ENCODE measurements at regions not wholly inside any gene's neighbourhood (a gene's known extent, or its start where the extent isn't known, plus 50 kb on each side); places are given as distances from the start of the nearest gene placed in this dataset.
"Not testable (repeated sequence)": the region's sequence is repeated elsewhere in the genome, so short reads cannot be mapped to it uniquely, and the experiment has no call there.

GRCh38 chr10:118868589-118868988 is 113.8 kb upstream of the CACUL1 start:
- in situ Hi-C loops (cut with HindIII; ENCODE audit: low sequenced_read_pairs) = no loop called here

- in situ Hi-C loops (cut with HindIII; ENCODE audit: low sequenced_read_pairs) = loop anchor here (5.0 kb wide), 1 partner anchor 107 kb away; no protein-coding TSS in a partner anchor
Observed at GRCh38 chr10:118870467-118871243, 115.9 kb upstream of the CACUL1 start.

- in situ Hi-C loops (cut with HindIII; ENCODE audit: low sequenced_read_pairs) = loop anchor here (5.0 kb wide), 1 partner anchor 106 kb away; no protein-coding TSS in a partner anchor
Observed at GRCh38 chr10:118871244-118871865, 116.6 kb upstream of the CACUL1 start.

GRCh38 chr10:118873091-118873737 is 118.4 kb upstream of the CACUL1 start:
- in situ Hi-C loops (cut with HindIII; ENCODE audit: low sequenced_read_pairs) = loop anchor here (5.0 kb wide), 1 partner anchor 104 kb away; no protein-coding TSS in a partner anchor

GRCh38 chr10:118873738-118874105 is 119.0 kb upstream of the CACUL1 start:
- in situ Hi-C loops (cut with HindIII; ENCODE audit: low sequenced_read_pairs) = loop anchor here (5.0 kb wide), 1 partner anchor 104 kb away; no protein-coding TSS in a partner anchor

- in situ Hi-C loops (cut with HindIII; ENCODE audit: low sequenced_read_pairs) = loop anchor here (5.0 kb wide), 1 partner anchor 103 kb away; no protein-coding TSS in a partner anchor
Observed at GRCh38 chr10:118874171-118874570, 119.4 kb upstream of the CACUL1 start.

GRCh38 chr10:118875087-118875486 is 120.3 kb upstream of the CACUL1 start:
- in situ Hi-C loops (cut with HindIII; ENCODE audit: low sequenced_read_pairs) = no loop called here

GRCh38 chr10:118882741-118883140 is 128.0 kb upstream of the CACUL1 start:
- in situ Hi-C loops (cut with HindIII; ENCODE audit: low sequenced_read_pairs) = no loop called here

- in situ Hi-C loops (cut with HindIII; ENCODE audit: low sequenced_read_pairs) = no loop called here
Observed at GRCh38 chr10:118892255-118892654, 137.3 kb upstream of the NANOS1 start.

- in situ Hi-C loops (cut with HindIII; ENCODE audit: low sequenced_read_pairs) = not testable (repeated sequence)
Observed at GRCh38 chr10:118894891-118895290, 134.6 kb upstream of the NANOS1 start.

GRCh38 chr10:118900617-118901016 is 128.9 kb upstream of the NANOS1 start:
- in situ Hi-C loops (cut with HindIII; ENCODE audit: low sequenced_read_pairs) = loop anchor here (5.0 kb wide), 1 partner anchor 48 kb away; no protein-coding TSS in a partner anchor

- in situ Hi-C loops (cut with HindIII; ENCODE audit: low sequenced_read_pairs) = loop anchor here (5.0 kb wide), 1 partner anchor 49 kb away; no protein-coding TSS in a partner anchor
Observed at GRCh38 chr10:118901380-118901779, 128.1 kb upstream of the NANOS1 start.

- in situ Hi-C loops (cut with HindIII; ENCODE audit: low sequenced_read_pairs) = loop anchor here (5.0 kb wide), 1 partner anchor 50 kb away; no protein-coding TSS in a partner anchor
Observed at GRCh38 chr10:118901906-118902305, 127.6 kb upstream of the NANOS1 start.

GRCh38 chr10:118902656-118903055 is 126.9 kb upstream of the NANOS1 start:
- in situ Hi-C loops (cut with HindIII; ENCODE audit: low sequenced_read_pairs) = loop anchor here (5.0 kb wide), 1 partner anchor 50 kb away; no protein-coding TSS in a partner anchor

- in situ Hi-C loops (cut with HindIII; ENCODE audit: low sequenced_read_pairs) = loop anchor here (5.0 kb wide), 1 partner anchor 51 kb away; no protein-coding TSS in a partner anchor
Observed at GRCh38 chr10:118903251-118903650, 126.3 kb upstream of the NANOS1 start.

- in situ Hi-C loops (cut with HindIII; ENCODE audit: low sequenced_read_pairs) = loop anchor here (5.0 kb wide), 1 partner anchor 51 kb away; no protein-coding TSS in a partner anchor
Observed at GRCh38 chr10:118903691-118904090, 125.8 kb upstream of the NANOS1 start.

- in situ Hi-C loops (cut with HindIII; ENCODE audit: low sequenced_read_pairs) = loop anchor here (5.0 kb wide), 1 partner anchor 52 kb away; no protein-coding TSS in a partner anchor
Observed at GRCh38 chr10:118904286-118904685, 125.2 kb upstream of the NANOS1 start.

- in situ Hi-C loops (cut with HindIII; ENCODE audit: low sequenced_read_pairs) = no loop called here
Observed at GRCh38 chr10:118907051-118907450, 122.5 kb upstream of the NANOS1 start.

- in situ Hi-C loops (cut with HindIII; ENCODE audit: low sequenced_read_pairs) = no loop called here
Observed at GRCh38 chr10:118908557-118909256, 120.8 kb upstream of the NANOS1 start.

- in situ Hi-C loops (cut with HindIII; ENCODE audit: low sequenced_read_pairs) = no loop called here
Observed at GRCh38 chr10:118910702-118911101, 118.8 kb upstream of the NANOS1 start.
